Hippocampal formation (tissue), 2 donors: ENCODE measurements at regions not wholly inside any gene's neighbourhood (a gene's known extent, or its start where the extent isn't known, plus 50 kb on each side); places are given as distances from the start of the nearest gene placed in this dataset.
"Not testable (repeated sequence)": the region's sequence is repeated elsewhere in the genome, so short reads cannot be mapped to it uniquely, and the experiment has no call there.

Experiments
- DNase-seq, 2 donors: peaks; one replicate each; lab custom pipeline; 2025; lab: John Stamatoyannopoulos, UW

DNA sequence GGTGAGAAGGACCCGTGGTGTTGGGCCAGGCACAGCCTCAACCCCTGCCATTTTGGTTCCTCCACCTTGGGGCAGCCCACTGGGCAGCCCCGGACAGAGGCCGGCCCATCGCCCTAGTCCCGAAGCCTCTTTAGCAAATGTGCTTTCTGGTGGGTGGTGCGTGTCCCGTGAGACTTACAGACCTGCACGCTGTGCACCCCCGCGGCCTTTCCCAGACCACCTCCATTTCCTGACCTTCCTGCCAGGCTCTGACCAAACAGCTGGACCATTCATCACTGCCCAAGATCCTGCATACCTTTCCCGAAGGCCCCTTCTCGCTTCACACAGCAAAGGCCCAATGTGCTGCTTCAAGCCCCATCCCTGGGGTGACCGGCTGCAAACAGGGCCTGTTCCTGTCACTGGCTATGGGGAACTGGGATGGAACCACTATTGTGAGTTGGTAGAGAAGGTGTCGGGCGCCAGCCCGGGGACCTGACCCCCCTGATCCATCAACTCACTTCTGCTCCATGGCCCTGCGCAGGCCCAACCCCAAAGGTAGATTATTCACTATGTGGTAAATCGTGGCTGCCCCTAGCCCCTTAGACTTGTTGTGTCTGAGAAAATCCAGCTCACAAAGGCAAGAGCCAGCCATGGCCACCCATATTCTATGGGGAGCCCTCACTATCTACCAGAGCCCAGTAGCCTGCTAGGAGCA, 341.0 kb downstream of the EIPR1 start:
- DNase-seq = no peak

DNA sequence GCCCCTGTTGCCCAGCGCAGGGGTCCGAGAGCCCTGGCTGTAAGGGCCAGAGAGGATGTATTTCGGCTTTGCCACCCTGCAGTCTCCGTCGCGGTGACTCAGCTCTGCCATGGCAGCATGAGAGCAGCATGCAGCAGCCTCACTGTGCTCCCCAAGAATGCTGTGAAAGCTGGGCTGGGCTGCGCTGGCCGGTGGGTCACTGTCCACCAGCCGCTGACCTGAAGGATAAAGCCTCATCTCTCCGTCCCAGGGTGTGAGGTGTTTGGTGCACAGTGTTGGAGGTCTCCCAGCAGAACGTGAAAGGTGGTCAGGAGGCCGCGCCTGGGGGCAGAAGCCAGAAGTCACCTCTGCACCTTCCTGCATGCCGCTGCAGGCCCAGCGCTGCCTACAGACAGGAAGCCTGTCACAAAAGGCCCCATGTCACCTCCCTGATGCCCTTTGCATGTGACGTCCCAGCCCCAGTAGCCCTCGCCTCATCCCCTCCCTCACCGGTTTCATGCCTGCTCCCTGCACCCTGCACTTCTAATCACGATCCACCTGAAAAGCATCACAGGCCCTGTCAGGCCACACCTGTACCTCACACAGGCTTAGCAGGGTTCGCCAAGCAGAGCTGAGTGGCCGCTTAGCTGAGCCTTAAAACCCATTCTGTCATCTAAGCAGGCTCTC, 342.1 kb downstream of the EIPR1 start:
- DNase-seq = no peak

DNA sequence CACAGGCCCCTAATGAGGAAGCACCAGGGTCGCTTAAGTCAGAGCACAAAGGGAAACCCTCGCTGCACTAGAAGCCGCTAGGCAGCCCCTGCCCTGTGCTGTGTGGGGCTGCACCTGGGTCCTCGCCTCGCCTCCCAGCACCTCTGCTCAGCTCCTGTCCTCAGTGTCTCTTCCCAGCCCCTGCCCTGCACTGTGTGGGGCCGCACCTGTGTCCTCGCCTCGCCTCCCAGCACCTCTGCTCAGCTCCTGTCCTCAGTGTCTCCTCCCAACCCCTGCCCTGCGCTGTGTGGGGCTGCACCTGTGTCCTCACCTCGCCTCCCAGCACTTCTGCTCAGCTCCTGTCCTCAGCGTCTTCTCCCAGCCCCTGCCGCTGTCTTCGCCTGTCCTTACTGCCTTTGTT, 342.8 kb downstream of the EIPR1 start:
- DNase-seq = no peak

DNA sequence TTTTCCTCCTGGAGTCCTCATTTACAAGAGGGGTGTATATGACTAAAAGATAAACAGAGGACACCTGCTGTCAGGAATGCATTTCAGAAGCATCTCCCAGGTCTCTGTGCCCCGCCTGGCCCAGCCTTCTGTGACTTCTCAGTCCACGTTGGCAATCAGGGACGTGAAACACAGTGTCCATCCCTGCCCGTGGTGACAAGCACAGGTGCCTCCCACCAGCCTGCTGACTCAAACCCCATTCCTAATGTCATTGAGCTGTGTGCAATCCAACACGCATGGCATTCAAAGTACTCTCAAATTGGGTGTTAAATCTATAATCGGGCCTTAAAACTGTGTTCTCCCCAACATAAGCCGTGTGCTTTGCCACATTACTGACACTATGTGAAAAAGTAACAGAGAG, 343.2 kb downstream of the EIPR1 start:
- DNase-seq = no peak

DNA sequence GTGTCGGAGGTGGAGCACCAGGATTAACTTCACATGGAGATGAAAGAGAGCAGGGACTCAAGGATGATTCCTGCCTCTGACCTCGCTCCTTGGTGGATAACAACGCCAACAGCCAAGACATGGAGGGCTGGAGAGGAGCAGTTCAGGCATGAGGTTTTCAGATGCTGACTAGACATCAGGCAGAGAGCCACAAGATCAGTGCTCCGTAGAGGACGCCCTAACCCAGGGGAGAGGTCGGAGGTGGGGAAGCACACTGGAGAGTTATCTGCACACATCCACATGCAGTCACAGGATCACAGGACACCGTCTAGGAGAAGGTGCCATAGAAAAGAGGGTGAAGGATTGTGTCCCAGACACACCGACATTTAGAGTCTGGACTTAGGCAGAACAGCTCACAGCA, 344.3 kb downstream of the EIPR1 start:
- no peak for DNase-seq

DNA sequence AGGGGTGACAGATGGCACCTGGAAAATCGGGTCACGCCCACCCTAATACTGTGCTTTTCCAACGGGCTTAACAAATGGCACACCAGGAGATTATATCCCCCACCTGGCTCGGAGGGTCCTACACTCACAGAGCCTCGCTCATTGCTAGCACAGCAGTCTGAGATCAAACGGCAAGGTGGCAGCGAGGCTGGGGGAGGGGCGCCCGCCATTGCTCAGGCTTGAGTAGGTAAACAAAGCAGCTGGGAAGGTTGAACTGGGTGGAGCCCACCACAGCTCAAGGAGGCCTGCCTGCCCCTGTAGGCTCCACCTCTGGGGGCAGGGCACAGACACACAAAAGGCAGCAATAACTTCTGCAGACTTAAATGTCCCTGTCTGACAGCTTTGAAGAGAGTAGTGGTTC, 346.8 kb downstream of the EIPR1 start:
- DNase-seq = not testable (repeated sequence)

DNA sequence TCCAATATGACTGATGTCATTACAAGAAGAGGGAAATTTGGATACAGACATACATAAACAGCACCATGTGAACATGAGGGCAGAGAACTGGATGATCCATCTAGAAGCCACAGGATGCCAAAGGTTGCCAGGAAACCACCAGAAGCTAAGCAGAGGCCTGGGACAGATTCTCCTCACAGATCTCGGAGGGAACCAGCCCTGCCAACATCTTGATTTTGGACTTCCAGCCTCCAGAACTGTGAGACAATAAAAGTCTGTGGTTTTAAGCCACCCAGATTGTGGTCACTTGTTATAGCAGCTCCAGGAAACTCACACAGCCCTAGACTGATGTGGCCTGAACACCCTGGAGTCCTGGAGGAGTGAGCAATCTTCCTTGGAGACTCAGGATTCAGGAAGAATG, 351.6 kb downstream of the EIPR1 start:
- no peak for DNase-seq

DNA sequence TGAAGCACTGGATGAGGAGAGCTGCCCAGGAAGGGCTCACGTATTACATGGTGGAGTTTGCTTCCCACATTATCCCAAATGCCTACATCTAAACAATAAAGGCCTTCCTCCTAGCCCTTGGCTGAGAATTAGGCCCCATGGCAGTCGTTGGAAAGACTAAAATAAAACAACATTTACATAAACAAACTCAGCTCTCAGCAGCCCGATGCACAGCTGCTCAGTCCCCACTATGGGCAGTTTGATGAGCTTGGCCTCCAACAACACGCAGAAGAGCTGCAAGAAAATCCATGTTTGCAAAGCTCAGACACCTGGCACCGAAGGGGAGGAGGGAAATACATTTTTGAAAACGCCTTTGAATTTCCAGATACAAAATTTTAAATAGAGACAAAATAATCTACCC, 352.4 kb downstream of the EIPR1 start:
- DNase-seq = no peak

DNA sequence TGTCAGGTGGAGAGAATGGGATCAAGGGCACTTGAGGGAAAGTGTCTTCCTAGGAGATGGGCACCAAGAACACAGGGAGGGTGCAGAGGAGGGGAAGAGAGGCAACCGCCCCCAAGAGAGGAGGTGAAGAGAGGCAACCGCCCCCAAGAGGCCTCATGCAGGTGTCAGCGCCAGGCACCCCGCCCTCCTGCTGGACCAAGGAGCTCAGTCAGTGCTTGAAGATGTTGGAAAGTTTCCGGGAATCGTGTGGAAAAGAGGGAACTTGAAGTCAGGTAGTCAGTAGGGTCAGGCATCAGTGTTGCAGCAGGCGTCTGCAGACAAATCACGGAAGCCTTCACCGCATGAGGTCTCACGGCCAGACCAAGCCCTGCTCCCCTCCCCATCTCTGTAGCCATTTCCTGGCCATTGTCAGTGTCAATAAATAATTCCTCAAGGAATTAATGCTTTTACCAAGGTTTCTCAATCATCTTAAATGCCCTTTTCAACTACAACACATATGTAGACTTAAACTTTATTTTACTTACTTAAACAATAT, 353.1 kb downstream of the EIPR1 start:
- no peak for DNase-seq

DNA sequence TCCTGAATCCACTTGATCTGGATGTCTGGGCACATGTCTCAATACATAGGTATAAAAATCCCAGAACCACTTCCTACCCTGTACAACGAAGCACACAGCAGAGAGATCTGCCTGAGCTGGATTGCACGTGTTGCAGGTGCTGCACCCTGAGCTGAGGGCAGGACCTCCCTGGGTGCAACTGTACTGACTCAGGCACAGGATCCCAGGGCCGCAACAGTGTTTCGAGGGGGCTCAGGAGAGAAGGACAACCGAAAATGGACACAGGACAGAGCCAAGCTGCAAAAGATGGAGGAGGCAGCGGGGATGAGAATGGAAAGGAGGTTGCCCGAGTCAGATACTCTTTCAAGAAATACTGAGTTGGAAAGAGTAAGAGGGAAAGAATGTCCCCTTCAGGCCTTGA, 354.1 kb downstream of the EIPR1 start:
- DNase-seq = no peak

DNA sequence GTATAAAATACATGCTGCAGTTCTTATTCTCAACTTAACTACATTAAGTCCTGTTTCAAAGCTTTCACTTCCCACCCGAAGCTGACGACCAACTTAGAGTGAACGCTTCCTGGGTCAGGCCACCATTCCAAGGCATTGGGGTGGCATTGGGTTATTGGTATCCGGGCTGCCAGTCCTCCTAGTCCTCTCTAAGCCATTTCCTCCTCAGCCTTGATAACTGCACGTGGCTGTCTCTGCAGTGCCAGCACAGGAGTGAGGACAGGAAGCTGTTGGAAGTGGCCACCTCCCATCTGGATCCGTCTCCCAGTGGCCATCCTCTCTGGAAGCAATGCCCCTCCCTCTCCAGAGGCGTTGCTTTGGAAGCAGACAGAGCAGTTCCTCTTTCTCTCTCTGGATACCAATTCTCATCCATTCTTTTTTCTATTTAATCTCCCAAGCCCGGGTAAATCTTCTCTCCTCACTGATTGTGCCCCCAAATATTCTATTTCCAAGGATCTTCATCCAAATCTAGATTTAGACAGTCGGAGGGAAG, 354.7 kb downstream of the EIPR1 start:
- DNase-seq = no peak

DNA sequence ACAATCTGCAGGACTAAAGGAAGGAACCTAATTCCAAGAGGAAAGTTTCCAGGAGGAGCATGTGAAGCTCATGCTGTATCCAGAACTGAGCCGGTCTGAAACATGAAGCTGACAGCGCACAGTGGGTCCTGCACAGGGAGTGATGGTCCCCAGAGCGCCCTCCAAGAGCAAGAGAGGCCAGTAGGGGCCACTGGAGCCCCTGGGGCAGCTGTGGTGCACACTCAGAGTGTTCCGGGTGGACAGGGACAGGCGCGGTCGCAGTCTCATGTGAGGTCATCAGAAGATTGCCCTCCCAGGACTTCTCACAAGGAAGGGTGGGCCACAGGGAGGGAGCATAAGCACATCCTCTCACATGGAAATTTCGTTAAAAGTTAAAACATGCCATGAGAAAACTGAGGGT, 355.9 kb downstream of the EIPR1 start:
- no peak for DNase-seq

DNA sequence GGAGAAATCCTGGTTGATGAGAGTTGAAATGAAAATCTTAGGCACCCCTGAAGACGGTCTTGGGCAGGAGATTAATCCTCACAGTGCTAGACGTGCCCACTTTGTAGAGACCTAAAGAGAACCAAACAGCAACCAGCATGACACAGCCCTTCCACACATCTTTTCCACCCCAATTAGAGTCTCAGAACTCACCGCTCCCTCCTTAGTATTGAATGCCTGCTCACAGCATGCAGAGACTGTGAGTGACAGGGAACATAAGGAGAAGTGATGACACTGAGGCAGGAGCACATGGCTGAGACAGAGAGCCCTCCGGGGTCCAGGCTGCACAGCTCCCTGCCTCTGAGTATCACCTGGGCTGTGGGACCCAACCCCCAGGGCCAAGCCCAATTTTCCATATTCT, 367.6 kb downstream of the EIPR1 start:
- DNase-seq = no peak

DNA sequence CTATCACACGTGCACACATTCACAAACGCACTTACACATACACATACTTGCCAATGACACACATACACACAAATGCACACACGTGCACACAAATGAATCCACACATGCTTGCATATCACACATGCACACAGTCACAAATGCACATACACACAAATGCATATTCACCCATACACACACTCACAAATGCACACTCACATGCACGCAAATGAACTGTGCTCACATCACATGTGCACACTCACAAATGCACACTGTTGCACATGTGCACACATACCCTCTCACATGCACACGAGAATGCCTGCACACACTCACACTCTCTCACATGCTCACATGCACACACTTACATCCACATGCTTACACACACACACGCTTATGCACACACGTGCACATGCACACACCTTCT, 368.1 kb downstream of the EIPR1 start:
- DNase-seq = no peak

DNA sequence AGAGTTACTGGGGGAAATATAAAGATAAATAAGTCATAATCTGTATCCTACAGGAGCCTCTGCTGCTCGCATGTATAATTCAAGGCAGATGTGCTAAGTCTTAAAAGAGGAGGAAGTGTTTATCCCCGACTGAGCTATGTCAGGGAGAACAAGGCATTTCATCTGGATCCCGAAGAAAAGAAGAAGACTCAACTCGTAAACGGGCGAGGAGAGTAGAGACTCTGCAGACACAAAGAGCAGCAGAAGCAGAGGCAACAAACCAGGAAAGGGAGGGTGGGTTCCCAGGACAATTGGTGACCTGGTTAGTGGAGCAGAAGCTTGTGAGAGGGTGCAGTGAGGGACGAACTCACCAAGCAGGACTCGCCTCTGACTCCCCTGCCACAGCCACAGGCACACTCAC, 368.6 kb downstream of the EIPR1 start:
- DNase-seq = no peak

DNA sequence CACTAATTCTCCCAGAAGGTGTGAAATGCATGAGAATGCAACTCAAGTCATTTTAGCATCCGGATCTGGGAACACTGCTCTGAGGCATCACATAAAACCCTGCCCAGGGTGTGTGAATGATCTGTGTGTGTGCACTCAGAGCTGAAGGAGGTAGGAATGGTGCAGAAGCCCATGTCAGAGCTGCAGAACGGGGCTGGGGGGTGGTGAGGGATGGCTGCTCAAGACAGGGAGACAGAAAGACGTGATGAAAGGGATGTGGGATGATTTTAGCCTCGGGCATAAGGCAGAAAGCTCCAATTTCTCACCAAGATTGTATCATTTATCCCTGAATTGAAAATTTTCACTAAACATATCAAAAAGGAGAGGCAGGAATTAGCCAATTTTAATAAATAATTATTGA, 369.1 kb downstream of the EIPR1 start:
- DNase-seq = no peak

DNA sequence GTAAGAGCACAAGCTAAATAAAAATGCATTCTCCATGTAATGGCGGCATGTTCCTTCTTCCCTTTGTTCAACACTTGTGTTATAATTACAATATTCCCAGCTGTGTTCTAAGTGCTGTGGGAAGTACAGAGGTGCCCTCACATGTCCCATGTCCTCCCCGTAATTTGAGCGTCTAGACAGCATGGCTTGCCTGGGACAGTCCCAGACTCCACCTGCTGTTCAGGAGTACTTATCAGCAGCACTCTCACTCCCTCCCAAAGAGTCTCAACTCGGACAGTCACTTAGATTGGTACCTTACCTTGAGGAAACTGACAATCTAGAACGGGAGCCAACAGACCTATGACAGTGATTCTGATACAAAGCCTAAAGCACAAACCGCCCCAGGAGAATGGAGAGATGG, 370.5 kb downstream of the EIPR1 start:
- DNase-seq = no peak

DNA sequence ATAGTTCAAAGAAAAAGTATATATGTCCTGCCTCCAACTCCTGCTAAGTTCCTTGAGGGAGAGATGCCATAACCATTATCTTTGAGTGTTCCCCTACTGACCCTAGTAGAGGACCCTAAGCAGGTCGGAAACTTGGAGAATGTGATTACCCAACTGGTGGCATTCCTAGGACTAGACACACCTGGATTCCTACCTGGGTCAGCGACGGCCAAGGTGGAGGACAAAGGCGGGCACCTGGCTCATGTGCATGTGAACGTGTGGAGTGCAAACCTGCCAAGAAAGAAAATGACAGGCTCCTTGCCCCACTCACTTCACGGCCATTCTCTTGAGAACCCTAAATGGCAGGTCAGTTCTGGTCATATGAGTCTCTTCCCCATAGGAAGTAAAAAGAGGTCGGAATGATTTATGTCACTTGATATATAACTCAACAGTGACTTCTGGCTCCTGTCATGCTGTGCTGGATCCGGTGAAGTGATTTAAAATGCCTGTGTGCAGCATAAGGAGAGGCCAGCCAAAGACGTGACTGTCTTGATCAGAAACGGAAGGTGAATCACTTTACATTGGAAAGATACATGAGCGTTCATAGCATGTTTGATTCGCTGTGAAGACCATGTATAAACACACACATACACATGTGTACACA, 371.6 kb downstream of the EIPR1 start:
- no peak for DNase-seq

DNA sequence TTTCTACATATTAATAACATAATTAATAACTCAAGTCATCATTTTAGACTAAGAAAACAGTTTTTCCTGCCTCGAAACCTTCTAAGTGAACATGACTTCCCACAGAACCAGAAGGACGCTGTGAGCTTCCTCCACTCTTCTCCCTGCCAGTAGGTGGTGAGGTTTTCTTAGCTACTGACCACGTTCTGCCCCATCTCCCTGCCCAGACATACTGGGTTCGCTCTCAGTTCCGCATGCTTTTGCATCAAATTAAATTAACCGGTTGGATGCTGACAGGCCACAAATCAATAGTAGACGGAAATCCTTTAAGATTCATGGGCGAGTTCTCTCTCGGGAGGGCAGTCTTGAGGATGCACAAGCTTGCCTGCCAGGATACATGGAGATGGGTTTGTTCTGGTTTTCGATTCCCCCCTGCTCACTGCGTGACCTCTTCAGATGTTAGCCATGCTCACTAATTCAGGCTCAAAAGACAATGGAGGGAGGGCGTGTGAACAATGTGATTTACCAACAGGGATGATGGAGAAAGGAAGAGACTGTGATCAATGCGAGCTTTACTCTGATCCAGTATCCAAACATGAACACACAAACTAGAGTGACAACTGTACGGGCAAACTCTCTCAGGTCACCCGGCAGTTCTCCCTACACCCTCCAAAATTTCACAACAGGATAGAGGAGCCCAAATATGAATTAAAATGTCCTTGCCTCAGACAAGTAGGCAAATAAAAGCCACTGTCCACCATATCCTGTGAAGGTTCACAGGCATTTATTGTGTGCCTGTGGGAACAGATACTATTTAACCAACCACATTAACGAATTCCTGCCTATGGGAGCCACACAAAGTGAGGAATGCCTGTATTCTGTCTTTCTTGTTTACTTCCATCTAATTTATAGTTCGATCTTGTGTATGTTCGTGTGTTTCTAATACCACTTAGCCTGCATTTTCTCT, 375.7 kb downstream of the EIPR1 start:
- DNase-seq = peak; percentile 4

DNA sequence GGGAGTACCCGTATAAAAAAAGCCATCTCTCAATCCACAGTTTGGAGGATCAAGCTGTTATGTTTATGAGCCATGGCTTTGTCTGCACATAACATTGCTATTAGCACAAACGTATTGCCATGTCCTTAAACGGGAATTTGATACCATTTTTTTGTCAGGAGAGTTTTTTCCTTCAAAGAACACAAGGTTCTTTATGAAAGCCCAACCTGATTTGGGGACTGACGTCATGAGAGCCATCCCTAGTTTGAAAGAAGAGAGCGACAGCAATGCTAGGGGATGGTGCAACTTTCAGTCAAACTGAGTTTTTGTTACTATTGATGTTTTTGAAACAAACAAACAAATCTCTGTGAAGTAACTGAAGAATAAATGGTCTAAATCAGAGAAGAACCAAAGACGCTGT, 376.6 kb downstream of the EIPR1 start:
- no peak for DNase-seq

DNA sequence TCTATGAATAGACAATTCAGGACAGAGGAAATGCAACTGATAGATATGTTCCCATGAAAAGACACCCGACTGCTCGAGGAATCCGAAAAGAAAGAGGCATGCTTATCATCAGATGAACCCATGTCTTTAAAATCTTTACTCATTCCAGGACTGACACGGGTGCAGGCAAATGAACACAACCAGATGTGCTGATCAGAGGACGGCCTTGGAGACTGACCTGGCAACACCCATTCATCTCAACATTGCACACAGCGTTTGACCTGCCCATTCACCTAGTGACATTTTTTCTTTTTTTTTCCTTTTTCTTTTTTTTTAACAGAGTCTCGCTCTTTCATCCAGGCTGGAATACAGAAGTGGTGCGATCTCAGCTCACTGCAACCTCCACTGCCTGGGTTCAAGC, 377.5 kb downstream of the EIPR1 start:
- DNase-seq = no peak

DNA sequence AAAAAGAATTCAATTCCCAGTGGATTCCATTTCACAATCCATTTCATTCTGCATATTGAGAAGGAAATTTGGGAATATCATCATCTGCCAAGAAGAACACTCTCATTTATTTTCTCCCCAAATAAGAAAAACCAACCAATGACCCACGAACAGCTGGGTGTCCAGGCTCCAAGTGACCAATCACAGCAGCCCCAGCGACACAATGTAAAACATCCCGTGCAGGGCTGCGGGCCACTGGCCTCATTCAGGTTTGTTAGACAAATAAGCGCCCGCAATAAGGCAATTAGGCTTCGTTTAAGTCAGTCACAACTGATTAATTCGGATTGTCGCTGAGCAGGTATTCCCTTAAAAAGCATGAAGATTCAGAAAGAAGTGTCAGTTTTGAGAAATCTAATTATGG, 378.6 kb downstream of the EIPR1 start:
- no peak for DNase-seq
